OCI-M1 (cell line): ENCODE measurements at regions not wholly inside any gene's neighbourhood (a gene's known extent, or its start where the extent isn't known, plus 50 kb on each side); places are given as distances from the start of the nearest gene placed in this dataset.
"Not testable (repeated sequence)": the region's sequence is repeated elsewhere in the genome, so short reads cannot be mapped to it uniquely, and the experiment has no call there.

Experiments
- DNase-seq: peaks from one replicate; lab custom pipeline; 2025; lab: John Stamatoyannopoulos, UW

DNA sequence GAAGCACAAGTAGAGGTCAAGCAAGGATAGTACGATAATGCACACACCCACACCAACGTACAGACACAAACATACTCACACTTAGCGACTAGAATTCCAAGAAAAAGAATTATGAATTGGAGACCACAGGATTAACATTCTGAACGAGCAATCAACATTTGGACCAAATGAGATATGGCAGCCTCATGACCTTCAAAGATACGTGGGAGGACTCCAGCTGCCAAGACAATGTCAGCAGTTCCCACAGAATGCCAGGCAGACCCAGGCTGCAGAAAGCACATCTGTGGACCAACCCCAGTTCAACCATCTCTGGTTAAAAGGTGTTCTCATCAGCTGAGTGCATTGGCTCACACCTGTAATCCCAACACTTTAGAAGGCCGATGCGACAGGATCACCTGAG is 187.6 kb upstream of the GRAMD2B start:
- peak; percentile 30 for DNase-seq

DNA sequence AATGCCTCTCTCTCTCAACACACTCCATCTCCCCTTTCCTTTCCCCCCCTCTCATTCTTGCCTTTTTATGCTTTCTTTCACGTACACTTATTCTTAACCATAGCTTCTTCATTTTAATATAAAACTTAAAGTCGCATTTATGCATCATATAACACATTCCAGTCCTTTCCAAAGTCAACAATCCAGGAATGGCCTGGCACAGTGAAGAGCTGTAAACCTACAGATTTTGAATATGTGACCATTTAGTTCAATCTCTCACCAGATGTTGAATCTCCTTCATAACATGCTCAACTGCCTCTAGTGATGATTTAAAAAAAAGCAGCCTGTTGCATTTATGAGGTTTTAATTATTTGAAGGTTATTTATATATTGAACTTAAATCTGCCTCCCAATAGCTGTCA is 186.2 kb upstream of the GRAMD2B start:
- DNase-seq, result no peak

DNA sequence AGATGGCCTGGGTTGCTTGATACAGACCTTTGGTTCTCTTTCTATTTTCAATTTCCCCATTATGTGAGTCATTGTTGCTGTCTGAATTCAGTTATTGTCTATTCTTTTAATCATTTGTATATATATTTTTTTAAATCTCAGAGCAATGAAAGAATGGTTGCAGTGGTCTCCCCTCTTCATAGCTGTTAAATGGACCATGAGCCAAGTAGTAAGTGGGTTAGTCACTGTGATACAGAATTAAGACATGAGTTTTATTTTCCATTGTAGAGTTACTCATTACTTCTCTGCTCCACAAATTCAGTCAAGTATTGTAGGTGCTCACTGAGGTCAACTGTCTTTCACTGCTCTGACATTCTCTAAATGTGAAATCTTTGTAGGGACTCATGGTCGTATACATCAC is 174.6 kb upstream of the GRAMD2B start:
- no peak for DNase-seq

DNA sequence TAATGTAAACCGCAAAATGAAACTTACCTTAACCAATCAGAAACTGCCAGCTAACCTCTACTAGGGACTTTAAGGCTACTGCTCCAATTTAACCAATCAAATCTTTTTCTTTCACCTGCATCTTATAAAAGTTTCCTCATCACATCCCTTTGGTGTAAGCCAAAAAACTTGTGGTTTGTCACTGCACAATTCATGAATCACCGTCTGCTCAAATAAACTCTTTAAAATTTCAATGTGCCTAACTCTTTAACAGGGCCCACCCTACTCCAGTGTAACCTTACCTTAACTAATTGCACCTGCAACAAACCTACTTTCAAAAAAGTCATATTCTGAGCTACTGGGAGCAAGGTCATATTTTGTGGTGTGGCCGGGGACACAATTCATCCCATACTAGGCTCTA is 172.2 kb upstream of the GRAMD2B start:
- DNase-seq, result no peak

DNA sequence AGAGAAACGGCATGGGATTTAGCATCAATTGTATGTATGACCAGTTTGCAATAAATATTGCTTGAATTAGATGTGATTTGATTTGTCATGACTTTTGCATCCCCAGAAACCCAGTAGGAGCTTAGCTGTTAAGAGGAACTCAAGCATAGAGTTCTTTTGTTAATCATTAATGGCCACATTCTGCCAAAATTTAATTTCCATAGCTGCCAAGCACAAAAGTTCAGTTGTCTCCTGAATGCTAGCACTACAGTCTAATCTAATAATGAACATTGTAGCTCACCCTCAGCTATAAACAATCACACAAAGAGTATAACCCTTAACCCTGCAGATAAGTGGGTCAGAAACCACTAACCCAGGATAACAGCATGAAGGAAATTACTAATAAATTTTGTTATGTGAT is 169.8 kb upstream of the GRAMD2B start:
- no peak for DNase-seq

DNA sequence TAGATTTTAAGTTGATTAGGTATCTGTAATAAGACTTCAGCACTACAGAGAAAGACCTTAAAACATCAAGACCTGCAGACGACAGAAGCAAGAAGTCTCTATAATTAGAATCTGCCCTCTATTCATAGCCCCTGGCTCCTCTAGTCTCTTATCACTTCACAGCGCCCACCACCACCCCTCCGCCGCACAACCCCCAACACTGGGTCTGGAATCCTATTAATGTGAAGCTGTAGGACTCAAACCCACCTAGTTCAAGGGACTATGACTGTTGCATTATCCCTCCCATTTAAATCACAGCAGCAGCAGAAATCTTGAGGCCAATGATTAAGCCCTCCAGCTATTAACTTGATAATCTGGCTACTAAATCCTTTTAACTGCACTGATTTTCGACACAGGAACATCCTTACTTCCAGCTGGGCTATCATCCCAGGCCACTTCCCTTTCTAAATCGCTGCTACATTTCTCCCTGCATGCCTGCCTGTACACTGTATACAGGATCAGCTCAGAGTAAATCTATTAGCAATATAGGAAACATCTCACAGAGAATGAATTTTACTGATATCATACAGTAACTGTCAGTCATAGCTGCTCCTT is 159.5 kb upstream of the GRAMD2B start:
- no peak for DNase-seq

DNA sequence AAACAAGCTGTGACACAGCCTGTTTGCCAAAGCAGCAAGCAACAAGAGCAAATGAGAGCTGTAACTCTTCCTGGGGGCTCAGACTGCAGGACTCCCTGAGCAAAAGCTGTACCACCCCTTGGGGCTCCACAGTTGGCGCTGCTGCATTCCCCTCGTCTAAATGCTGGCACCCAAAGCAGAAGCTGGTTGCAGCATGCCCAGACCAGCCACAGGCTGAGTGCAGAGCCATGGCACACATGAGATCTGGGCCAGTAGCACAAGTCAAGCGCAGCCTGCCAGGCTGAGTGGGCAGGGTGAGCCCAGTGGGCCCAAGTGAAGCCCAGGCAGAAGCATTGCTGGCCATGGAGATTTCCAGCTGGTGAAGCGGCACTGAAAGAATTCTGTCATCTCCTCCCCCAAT is 157.3 kb upstream of the GRAMD2B start:
- no peak for DNase-seq

DNA sequence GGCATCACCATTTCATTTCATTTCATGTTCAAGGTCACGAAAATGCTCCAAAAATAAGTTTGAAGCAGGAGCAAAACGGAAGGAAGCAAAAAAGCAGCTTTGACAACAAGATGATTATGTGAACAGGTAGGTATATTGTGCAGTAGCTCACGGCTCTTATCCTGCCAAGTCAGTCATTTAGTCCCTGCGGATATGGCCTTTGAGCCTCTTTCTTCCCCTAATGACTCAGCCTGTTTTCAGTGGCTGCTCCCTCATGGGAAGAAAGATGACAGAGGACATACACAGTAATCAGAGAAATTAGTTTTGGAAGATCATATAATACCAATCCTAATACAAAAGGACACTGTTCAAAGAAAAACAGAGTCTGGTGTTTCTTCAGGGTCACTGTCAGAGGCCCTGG is 155.8 kb upstream of the GRAMD2B start:
- no peak for DNase-seq

DNA sequence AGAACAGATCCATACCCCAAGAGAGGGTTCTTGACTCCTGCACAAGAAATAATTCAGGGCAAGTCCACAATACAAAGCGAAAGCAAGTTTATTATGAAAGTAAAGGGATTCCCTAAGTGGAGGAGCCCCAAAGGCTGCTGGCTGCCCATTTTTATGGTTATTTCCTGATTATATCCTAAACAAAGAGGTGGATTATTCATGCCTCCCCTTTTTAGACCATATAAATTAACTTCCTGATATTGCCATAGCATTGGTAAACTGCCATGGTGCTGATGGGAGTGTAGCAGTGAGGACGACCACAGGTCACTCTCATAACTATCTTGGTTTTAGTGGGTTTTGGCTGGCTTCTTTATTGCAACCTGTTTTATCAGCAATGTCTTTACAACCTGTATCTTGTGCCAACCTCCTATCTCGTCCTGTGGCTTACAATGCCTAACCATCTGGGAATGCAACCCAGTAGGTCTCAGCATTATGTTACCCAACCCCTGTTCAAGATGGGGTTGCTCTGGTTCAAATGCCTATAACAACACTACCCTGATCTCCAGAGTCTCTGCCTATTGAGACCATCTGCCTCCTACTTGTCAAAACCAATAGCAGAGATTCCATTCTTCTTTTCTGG is 154.4 kb upstream of the GRAMD2B start:
- DNase-seq, result peak; percentile 0

DNA sequence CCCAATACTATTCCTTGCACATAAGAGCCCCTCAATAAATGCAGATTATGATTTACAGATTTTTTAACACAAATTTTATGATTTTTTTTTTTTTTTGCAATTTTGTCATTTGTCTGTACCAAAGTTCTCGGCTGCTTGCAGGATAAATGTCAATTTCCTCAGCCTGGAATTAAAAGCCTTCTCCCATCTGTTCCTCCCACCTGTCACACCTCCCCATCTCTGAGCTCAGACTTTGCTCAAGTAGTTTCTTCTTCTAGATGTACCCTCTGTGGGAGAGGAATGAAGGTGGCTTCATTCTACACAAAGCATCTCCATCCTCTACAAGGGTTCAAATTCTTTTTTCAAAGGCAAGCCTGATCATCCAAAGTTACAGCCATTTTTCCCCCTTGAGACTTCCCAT is 153.7 kb upstream of the GRAMD2B start:
- DNase-seq, result no peak

DNA sequence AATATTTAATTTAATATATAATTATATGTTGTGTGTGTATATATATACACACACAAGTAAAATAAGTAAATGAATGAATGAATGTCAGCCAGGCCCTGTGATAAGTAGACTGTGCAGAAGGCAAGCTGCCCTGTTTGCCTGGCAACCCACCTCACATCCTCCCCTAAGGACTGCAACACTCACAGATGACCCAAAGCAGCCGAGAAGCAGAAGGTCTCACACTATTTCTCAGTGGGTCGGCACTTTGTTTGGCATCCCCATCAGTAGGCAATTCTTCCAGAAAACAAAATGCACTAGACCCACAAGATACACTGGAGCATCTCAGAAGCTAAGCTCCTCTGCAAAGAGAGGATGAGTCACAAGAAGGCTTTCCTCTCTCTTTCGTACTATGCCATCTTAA is 152.1 kb upstream of the GRAMD2B start:
- DNase-seq, result no peak

DNA sequence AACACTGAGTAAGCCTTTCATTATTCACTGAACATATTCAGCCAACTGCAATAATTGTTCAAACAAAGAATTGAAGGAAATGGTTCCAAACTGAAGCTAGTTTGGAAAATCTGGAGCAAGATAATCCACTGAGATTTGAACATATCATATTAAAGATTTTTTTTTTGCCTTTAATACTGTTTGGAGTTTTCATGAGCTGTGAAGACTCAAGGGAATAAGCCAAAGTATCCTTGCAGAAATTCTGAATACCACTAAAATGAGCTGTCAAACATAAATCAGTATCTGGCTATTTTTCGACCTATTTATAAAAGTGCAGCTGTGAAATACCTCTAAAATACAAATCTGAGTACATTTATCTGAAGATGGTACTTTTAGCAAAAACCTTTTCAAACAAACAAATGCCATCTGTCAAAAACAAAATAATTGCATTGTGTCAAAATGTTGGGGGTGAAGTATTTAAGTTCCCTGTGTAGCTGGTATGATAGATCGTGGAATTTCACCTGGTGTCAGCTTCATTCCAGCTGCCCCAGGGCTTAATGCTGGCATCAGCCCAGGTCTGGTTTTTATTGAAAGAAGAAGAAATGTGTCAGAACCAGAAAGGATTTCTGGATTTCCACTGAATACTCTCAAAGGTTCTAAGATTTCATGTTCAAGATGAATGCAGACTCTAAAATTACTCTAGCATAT is 149.0 kb upstream of the GRAMD2B start:
- no peak for DNase-seq

DNA sequence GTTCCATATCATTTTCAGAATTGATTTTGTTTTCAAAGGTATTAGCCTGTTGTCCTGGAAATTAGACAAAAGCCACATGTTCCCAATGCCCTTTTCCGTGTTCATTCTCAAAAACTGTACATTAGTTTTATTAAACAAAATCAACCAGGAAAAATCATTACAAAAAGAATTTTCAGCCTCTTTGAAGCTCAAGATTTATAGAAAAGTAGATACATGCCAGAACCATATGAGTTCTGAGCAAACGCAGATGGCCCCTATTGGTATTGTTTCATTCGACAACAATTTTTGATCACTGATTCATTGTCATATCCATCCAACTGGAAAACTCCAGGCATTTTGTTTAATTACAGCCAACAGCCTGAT is 148.5 kb upstream of the GRAMD2B start:
- DNase-seq, result no peak

DNA sequence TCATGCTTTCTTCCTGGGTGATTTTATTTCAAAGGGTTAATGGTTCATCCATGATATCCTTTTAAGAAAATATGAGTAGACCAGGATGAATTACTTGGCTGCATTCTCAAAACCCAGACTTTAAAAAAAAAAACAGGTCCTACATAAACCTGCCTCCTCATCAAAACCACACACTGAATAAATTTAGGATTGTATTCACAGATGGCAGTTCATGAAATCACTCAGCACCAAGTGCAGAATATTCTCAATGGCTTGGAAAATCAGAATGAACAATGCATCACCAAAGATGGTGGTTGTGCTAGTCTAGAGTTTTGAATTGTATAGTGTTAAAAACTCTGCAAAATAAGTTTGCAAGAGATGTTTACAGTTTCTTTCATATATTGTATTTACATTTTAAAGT is 145.4 kb upstream of the GRAMD2B start:
- no peak for DNase-seq

DNA sequence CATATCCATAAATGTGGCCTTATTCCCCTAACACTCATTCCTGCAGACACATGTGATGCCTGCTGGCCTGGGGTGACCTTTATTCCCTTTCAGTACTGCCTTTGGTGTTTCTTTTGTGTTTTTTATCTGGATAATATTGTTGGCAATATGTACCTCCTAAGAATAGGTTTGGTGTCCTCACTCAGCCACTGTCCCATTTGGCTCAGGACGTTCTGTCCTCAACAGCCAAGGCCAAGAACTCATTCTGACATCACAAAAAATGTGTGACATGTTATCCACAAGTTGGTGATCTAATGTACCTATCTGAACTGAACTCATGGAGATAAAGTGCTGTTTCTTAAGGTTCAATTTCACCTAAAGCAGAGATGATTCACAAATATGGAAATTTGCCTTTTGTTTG is 142.9 kb upstream of the GRAMD2B start:
- DNase-seq, result no peak

DNA sequence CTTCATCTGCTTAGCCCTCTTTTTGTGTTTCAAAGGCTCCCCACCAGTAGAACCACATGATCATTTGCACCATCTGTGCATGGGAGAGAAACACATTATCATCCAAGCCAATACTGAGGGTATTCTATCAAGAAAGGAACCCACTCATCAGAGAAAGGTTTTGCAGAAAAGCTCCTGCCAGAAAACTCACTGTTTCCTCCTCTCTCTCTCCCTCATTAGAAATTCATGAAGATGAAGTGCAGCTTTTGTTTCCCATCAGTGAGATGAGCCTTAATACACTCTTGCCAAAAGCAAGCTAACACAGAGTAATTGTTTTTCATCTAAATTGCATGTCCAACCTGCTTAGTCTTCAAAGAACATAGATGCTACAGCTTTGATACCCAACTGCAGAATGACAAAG is 142.4 kb upstream of the GRAMD2B start:
- DNase-seq, result no peak

DNA sequence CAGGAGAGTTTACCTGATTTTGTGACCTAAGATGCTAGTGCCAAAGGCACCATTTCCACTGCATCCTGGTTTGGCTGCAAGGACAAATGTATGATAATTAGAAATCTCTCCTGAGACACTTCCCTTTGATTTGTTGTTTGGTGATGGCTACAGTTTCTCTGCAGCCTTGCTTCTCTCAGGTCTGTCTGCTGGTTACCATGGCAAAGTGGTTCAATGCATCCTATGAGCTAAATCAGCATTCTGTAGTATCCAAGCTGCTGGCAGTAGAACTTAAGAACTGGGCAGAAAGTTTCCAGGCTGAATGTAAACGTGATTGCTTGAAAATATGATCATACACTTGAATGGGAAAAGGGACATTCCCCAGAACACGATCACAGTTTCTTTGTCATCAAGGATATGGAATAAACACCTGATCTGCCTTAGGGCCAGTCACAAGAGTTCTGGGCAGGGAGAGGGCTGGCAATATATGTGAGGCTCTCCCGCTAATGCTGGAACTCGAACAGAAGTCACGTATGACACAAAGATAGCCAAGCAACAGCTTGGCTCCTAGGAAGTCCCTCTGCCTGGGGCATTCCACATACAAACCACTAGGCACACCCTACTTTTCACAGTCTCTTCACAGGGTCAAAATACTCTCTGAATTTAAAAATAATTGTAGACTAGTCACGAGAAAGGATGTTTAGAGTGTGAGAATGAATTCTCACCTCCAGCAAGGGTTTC is 138.1 kb upstream of the GRAMD2B start:
- DNase-seq, result no peak

DNA sequence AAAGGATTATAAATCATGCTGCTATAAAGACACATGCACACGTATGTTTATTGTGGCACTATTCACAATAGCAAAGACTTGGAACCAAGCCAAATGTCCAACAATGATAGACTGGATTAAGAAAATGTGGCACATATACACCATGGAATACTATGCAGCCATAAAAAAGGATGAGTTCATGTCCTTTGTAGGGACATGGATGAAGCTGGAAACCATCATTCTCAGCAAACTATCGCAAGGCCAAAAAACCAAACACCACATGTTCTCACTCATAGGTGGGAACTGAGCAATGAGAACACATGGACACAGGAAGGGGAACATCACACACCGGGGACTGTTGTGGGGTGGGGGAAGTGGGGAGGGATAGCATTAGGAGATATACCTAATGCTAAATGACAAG is 127.1 kb upstream of the GRAMD2B start:
- not testable (repeated sequence) for DNase-seq

DNA sequence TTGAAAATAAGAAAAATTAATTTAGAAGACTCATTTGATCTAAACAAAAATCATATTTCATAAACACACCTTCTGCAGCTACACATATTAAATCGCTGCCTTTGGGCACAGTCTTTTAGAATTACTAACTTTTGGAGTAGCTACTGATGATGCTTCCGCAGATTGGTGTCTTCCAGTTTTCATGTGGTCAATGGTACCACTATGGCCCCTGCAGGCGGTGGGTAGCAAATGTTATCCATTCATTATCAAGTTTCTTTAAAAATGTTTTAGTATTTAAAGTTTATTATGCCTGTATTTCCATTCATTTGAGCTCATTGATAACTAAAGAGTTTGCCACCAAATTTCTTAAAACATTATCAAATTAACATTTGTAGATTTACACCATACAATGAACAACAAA is 122.9 kb upstream of the GRAMD2B start:
- DNase-seq, result no peak

DNA sequence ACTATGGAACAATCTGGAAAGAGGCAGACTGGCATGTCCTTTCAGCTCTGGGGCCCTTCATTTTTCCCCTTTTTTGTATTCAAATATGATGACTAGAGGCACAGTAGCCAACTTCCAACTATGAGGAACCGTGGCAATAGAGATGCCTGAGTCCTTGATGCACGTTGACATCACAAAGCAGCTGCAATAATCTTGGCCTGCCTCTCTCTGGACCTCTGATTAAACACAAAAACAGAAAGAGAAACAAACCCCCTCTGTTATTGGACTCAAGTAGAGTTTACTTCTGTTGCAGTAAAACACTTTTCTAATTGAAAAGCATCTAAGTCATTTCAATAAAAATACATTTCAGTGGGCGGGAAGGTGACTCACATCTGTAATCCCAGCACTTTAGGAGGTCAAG is 122.2 kb upstream of the GRAMD2B start:
- DNase-seq, result no peak

DNA sequence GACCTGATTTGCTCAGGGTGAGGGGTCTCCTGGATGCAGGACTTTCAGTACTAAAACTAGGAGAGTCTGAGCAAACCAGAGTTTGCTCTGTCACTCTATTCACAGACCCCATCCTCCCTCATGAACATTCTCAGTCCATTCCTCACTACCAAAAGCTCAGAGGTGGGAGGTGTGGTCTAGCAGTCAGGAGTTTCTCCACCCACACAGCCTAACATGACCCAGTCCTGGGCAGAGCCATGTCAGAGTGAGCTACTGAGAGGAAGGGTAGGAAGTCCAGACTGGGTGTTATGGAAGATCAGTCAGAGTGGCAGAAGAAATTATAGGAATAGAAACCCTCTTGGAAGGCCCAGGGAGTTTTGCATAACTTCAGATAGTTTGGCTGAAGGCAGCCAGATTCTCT is 113.3 kb upstream of the GRAMD2B start:
- no peak for DNase-seq

DNA sequence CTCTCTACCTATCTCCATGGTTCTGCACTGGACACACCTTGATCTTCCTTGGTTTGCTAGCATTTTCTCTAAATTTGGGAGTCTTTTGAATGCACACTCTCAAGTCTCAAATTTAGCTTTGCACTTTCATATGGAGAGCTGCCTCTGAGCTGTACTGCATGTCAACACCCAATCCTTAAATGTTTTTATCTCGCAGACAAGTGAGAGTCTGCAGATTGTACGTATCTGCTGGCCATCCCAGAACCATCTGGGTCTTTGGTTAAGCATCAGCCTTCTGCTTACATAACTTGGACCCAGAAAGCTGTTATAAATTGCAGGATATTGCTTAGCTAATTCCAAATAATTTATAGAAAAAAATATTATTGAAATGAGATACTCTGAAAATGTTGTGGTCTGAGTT is 111.4 kb upstream of the GRAMD2B start:
- DNase-seq, result no peak

DNA sequence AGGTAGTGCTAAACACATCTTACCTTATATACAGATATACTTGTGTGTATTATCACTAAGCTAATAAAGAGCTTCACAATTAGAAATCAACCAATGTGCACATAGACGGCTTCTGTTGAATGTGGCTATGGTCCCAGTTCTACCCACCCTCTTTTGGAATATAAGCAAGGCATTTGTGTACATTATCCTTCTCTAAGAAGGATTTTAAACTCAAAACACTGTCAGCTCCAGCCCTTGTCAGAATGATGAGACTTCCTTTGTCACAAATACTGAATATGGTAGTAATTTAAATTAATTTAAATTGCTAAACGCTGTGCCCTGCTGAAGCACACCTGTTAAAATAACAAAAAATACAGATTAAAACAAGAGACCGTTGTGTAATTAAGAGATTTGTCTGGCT is 107.9 kb upstream of the GRAMD2B start:
- DNase-seq, result no peak
